ENCODE measurements at regions not wholly inside any gene's neighbourhood (a gene's known extent, or its start where the extent isn't known, plus 50 kb on each side); places are given as distances from the start of the nearest gene placed in this dataset.
"Not testable (repeated sequence)": the region's sequence is repeated elsewhere in the genome, so short reads cannot be mapped to it uniquely, and the experiment has no call there.

GRCh38 chr2:175430236-175430635 lies 248.7 kb upstream of the ATP5MC3 start:
- DNase-seq, result no peak

GRCh38 chr2:175418224-175418835 lies 236.8 kb upstream of the ATP5MC3 start:
- DNase-seq, result no peak

GRCh38 chr2:175414882-175415487 lies 233.5 kb upstream of the ATP5MC3 start:
- DNase-seq, result peak in 15 of 56 donors; percentile 0 to 31 (median 1)

- no peak for DNase-seq
Observed at GRCh38 chr2:175414191-175414881, 232.8 kb upstream of the ATP5MC3 start.

- not testable (repeated sequence) for DNase-seq
Observed at GRCh38 chr2:175410941-175411340, 229.4 kb upstream of the ATP5MC3 start.

GRCh38 chr2:175404839-175405238 lies 223.3 kb upstream of the ATP5MC3 start:
- no peak for DNase-seq

GRCh38 chr2:175403599-175404221 lies 222.2 kb upstream of the ATP5MC3 start:
- no peak for DNase-seq

- no peak for DNase-seq
Observed at GRCh38 chr2:175402571-175402970, 221.1 kb upstream of the ATP5MC3 start.

- no peak for DNase-seq
Observed at GRCh38 chr2:175401956-175402469, 220.5 kb upstream of the ATP5MC3 start.

- DNase-seq, result no peak
Observed at GRCh38 chr2:175400975-175401374, 219.5 kb upstream of the ATP5MC3 start.

- no peak for DNase-seq
Observed at GRCh38 chr2:175399326-175399725, 217.8 kb upstream of the ATP5MC3 start.

- DNase-seq, result no peak
Observed at GRCh38 chr2:175398848-175399247, 217.3 kb upstream of the ATP5MC3 start.

GRCh38 chr2:175396696-175397095 lies 215.2 kb upstream of the ATP5MC3 start:
- DNase-seq, result no peak

GRCh38 chr2:175393851-175394250 lies 212.3 kb upstream of the ATP5MC3 start:
- DNase-seq, result no peak

GRCh38 chr2:175383286-175383685 lies 201.8 kb upstream of the ATP5MC3 start:
- no peak for DNase-seq

GRCh38 chr2:175373729-175374128 lies 192.2 kb upstream of the ATP5MC3 start:
- DNase-seq, result no peak

- DNase-seq, result no peak
Observed at GRCh38 chr2:175372704-175373701, 191.5 kb upstream of the ATP5MC3 start.

- DNase-seq, result no peak
Observed at GRCh38 chr2:175371378-175371777, 189.9 kb upstream of the ATP5MC3 start.

GRCh38 chr2:175366815-175367214 lies 185.3 kb upstream of the ATP5MC3 start:
- peak in 9 of 56 donors; percentile 0 to 31 (median 2) for DNase-seq

GRCh38 chr2:175363699-175364098 lies 182.2 kb upstream of the ATP5MC3 start:
- DNase-seq, result no peak

GRCh38 chr2:175362331-175362730 lies 180.8 kb upstream of the ATP5MC3 start:
- DNase-seq, result no peak
